ENCODE measurements at regions not wholly inside any gene's neighbourhood (a gene's known extent, or its start where the extent isn't known, plus 50 kb on each side); places are given as distances from the start of the nearest gene placed in this dataset.
"Not testable (repeated sequence)": the region's sequence is repeated elsewhere in the genome, so short reads cannot be mapped to it uniquely, and the experiment has no call there.

DNA sequence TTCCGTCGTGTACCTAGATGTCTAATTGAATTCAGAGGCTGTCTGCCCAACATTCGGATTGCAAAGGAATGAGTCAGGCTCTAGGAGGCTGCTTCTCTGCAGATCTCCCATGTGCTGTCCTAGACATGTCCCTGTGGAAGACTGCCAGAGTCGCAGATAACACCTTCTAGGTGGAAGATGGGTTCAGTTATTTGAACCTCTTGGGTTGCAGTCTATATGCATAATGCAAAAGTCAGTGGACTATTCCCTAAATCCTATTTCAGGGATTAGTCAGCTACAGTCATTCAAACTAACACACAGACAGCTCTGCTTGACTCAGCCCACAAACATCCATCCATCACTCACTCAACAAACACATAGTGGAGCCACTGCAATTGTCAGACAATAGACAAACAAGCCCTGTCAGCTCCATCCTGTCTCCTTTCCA lies 300.0 kb upstream of the CTNNB1 start:
- Mint-ChIP-seq H3K9me3 (peaks cover 8% of the 10 kb centered on the region), H3K27me3 (no peaks in the 10 kb centered on the region), H3K4me1 (ENCODE audit: unreplicated experiment) (no peaks in the 10 kb centered on the region), H3K4me3 (no peak overlapping the region), H3K36me3 (no peaks in the 10 kb centered on the region), H3K27ac (no peak overlapping the region)
- TF ChIP-seq, protein P1, sequence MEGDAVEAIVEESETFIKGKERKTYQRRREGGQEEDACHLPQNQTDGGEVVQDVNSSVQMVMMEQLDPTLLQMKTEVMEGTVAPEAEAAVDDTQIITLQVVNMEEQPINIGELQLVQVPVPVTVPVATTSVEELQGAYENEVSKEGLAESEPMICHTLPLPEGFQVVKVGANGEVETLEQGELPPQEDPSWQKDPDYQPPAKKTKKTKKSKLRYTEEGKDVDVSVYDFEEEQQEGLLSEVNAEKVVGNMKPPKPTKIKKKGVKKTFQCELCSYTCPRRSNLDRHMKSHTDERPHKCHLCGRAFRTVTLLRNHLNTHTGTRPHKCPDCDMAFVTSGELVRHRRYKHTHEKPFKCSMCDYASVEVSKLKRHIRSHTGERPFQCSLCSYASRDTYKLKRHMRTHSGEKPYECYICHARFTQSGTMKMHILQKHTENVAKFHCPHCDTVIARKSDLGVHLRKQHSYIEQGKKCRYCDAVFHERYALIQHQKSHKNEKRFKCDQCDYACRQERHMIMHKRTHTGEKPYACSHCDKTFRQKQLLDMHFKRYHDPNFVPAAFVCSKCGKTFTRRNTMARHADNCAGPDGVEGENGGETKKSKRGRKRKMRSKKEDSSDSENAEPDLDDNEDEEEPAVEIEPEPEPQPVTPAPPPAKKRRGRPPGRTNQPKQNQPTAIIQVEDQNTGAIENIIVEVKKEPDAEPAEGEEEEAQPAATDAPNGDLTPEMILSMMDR (conservative IDR thresholded peaks at IDR 0.05), result no peak
- no peak for DNase-seq (ENCODE audit: extremely low spot score, unreplicated experiment)

DNA sequence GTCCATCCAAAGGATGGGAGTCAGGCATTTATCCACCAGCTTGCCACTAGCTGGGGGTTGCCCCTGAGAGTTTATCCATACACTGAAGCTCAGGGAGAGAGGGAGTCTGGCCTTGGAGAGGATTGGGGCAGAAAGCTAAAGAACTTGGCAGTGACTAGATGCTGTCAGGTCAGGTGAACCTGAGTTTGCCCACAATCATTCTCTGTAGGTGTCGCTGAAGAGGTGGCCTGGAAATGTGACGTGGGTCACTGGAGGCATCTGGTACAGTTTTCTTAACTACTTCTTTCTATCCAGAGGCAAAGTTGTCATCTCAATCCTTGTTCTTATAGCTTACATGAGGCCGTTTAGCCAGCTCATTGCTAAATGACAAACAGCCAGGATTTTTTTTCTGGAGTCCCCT lies 298.0 kb upstream of the CTNNB1 start:
- Mint-ChIP-seq H3K36me3 (no peaks in the 10 kb centered on the region), H3K27me3 (no peaks in the 10 kb centered on the region), H3K9me3 (peaks cover 4% of the 10 kb centered on the region), H3K27ac (no peak overlapping the region), H3K4me3 (no peak overlapping the region), H3K4me1 (ENCODE audit: unreplicated experiment) (no peaks in the 10 kb centered on the region)
- DNase-seq (ENCODE audit: extremely low spot score, unreplicated experiment), result no peak
- TF ChIP-seq, protein P1 (conservative IDR thresholded peaks at IDR 0.05), result no peak

DNA sequence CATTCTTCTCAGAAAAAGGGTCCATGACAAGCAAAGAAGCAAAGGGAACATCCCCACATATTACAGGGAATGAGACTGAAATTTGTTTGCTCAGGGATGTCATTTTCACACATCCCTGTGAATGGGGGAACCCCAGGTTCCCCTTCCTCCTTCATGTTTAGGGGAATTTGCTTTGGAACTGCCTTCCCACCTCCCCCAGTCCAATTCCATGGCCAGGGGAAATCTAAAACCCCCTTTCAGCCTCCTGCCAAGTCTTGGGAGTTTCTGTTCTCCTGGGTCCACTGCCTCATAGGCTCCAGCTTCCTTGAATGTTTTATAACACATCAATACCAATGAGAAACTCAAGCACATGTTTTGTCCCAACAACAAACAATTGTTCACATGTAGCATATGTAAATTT lies 297.5 kb upstream of the CTNNB1 start:
- Mint-ChIP-seq H3K4me3 (no peak overlapping the region), H3K27me3 (no peaks in the 10 kb centered on the region)

DNA sequence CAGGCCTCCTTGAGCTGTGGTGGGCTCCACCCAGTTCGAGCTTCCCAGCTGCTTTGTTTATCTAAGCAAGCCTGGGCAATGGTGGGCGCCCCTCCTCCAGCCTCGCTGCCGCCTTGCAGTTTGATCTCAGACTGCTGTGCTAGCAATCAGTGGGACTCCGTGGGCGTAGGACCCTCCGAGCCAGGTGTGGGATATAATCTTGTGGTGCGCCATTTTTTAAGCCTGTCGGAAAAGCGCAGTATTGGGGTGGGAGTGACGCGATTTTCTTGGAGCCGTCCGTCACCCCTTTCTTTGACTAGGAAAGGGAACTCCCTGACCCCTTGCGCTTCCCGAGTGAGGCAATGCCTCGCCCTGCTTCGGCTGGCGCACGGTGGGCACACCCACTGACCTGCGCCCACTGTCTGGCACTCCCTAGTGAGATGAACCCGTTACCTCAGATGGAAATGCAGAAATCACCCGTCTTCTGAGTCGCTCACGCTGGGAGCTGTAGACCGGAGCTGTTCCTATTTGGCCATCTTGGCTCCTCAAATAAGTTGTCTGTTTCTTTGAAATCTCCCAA lies 291.3 kb upstream of the CTNNB1 start:
- H3K4me1 Mint-ChIP-seq (ENCODE audit: unreplicated experiment); H3K9me3 Mint-ChIP-seq; DNase-seq (ENCODE audit: extremely low spot score, unreplicated experiment); H3K27me3 Mint-ChIP-seq; H3K36me3 Mint-ChIP-seq: not testable (repeated sequence)
- Mint-ChIP-seq H3K27ac (peak overlapping the region; percentile 43), H3K4me3 (peak overlapping the region; percentile 85)

More for the DNA sequence above, 297.5 kb upstream of the CTNNB1 start:
- Mint-ChIP-seq H3K9me3 (peaks cover 4% of the 10 kb centered on the region), H3K36me3 (no peaks in the 10 kb centered on the region), H3K4me1 (ENCODE audit: unreplicated experiment) (no peaks in the 10 kb centered on the region), H3K27ac (no peak overlapping the region)
- no peak for DNase-seq (ENCODE audit: extremely low spot score, unreplicated experiment)
- TF ChIP-seq, protein P1 (conservative IDR thresholded peaks at IDR 0.05), result no peak

DNA sequence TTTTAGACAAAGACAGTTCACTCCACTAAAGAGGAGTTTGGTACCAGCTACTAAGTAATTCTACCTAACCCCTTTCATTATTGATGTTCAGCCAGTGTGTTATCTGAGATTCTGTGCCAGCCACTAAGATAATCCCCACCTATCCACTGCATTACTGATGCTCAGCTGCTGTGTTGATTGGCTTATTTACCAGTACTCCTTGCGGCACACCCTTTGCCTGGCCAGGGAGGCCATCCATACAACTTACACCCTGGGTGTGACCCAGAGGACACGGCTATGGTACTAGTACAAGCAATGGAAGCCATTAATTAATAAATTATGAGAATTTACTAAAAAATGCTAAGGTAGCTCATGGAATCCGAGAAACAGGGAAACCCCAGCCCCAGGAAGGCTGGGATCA lies 290.7 kb upstream of the CTNNB1 start:
- DNase-seq (ENCODE audit: extremely low spot score, unreplicated experiment), result no peak
- Mint-ChIP-seq H3K9me3 (no peaks in the 10 kb centered on the region), H3K27ac (no peak overlapping the region), H3K36me3 (no peaks in the 10 kb centered on the region), H3K4me3 (peak overlapping the region; percentile 64), H3K27me3 (no peaks in the 10 kb centered on the region), H3K4me1 (ENCODE audit: unreplicated experiment) (peaks cover 7% of the 10 kb centered on the region)
- TF ChIP-seq, protein P1 (conservative IDR thresholded peaks at IDR 0.05), result no peak

DNA sequence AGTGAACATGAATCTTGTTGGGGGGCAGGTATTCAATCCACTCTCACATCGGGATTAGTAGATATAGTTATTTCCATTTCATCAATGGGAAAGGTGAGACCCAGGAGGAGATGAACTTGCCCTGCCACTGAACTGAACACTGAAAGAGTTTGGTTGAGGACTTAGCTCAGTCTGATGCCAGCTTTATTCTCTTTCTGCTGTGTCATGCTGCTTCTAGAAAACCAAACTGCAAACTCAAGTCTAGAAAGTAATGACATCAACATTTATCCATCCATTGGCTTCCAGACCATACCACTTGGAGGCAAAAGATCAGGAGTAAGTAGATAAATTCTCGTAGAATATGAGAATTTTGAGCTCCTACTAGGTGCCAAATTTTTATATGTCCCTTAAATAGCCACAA lies 288.0 kb upstream of the CTNNB1 start:
- Mint-ChIP-seq H3K27me3 (no peaks in the 10 kb centered on the region), H3K27ac (no peak overlapping the region), H3K4me3 (no peak overlapping the region), H3K36me3 (no peaks in the 10 kb centered on the region), H3K9me3 (no peaks in the 10 kb centered on the region), H3K4me1 (ENCODE audit: unreplicated experiment) (peaks cover 7% of the 10 kb centered on the region)
- DNase-seq (ENCODE audit: extremely low spot score, unreplicated experiment), result no peak
- TF ChIP-seq, protein P1 (conservative IDR thresholded peaks at IDR 0.05), result no peak

Data from type B pancreatic cell (in vitro differentiated cells).